ENCODE measurements at regions not wholly inside any gene's neighbourhood (a gene's known extent, or its start where the extent isn't known, plus 50 kb on each side); places are given as distances from the start of the nearest gene placed in this dataset.

DNA sequence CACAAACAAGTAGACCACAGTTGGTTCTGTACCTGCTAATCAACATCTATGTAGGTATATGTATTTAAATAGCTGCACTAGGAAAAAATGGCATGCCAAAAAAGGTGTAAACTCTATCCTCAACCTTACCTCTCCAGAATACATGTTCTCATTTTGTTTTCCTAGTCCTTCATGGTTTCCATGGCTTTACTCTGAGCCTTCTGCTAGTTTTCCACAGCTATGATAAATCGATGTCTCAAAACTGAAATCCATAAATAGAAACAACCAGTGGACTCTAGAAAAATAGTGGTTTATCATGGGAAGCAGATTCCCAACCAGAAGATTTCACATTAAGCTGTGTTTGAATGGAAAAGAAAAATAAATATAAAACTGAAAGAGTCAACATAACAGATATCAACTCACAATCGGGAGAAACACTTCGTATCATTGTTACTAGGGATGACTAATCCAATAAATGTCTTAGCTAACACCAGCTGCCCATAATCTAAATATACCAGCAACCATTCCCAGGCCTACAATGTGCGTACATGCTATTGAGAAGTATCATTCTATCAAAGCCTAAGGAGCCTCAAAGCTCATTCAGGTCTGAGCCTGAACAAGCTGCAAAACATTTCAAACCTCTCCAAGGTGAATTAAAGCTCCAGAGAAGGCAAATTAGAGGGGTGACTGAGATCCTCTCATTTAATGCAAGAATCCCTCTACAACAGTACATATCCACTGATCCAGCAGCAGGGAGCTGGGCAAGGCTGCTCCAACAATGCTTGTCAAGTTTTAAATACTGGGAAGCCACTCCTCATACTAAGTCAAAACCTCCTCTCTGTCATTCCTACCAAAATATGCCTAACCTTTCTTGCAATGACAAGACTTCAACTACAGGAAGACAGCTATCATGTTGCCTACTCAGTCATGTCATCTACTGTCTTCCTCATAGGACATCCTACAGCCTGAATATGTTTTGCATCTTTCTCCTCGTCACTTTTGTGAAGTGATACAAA, 90.2 kb downstream of the KCTD12 start:
- DNase-seq: no peak

GRCh38 chr13:76792731-76793347, 93.4 kb downstream of the KCTD12 start:
- no peak for DNase-seq

GRCh38 chr13:76790980-76791819, 95.0 kb downstream of the KCTD12 start:
- no peak for DNase-seq

DNA sequence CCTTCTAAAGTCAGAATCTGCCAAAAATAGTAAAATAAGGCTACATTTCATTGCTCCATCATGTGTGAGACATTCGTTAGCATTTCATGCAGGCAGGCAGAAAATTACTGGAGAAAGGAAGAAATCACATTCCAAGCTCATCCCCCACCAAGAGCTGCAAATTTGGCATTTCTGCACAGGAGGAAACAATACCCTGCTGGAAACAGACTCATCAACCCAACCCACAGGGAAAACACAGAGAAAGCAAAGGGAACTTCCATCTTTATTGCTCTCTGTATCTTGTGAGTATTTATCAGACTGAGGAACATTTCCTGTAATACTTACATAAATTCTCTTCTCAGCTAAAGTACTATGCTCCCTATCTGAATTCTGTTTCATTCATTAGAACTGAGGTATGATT, 95.7 kb downstream of the KCTD12 start:
- no peak for DNase-seq

DNA sequence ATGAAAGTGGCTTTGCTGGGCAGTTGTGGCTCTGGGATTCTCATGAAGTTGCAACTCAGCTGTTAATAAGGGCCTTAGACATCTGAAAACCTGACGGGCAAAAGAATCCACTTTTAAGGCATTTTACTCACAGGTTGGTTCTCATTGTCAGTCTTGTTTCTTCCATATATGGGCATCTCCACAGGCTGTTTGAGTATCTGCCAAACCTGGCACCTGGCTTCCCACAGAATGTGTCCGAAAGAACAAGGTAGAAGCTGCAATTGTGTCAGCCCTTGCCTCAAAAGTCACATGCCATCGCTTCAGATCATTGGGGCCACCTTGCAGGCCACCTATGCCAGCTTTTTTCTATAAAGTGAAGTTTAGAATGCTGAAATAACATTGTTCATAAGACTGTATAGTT, 102.4 kb downstream of the KCTD12 start:
- no peak for DNase-seq

- DNase-seq: no peak
These were observed 107.4 kb downstream of the KCTD12 start for GRCh38 chr13:76778853-76779252.

DNA sequence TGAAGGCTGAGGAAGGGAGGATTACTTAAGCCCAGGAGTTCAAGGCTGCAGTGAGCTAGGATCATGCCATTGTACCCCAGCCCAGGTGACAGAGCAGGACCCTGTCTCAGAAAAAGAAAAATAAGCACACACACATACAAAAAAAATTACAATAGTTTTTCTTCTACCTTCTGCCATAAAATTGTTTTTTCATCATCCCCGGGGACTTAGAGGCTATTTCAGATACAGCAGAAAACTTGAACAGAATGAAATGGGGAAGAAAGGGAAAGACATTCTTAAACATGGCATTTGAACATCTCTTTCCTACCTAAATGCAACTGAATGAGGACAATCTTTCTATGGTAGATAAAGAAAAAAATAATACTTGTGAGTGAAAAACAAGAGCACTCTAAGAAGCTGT, 109.1 kb downstream of the KCTD12 start:
- no peak for DNase-seq

DNA sequence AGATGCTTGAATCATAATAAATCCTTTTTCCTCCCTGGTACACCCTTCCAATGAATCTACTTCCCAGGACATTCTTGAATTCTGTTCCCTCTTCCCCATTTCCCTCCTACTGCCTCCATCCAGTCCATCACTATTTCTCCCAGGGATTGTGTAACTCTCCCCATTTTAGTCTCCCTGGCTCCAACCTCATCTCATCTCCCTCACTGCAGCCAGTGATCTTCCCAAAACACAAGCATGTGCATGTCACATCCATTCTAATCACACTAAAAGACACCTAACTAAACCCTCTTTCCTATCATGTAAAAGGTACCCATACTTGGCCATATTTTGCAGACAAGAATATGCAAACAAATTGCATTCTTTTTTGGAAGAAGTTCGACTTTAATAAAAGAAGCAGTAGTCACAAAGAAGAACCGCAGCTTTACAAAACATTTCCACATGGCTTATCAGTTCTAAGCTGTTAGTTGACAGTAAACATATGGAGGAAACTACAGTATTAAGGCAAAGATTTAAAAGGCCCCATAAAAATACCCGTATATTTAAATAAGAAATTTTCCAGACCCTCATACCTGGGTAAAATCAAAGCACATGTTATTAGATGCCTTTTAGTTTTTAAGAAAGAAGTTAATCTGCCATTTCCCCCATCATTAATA, 111.0 kb downstream of the KCTD12 start:
- no peak for DNase-seq

- DNase-seq: no peak
These were observed 112.6 kb downstream of the KCTD12 start for GRCh38 chr13:76773448-76774094.

DNA sequence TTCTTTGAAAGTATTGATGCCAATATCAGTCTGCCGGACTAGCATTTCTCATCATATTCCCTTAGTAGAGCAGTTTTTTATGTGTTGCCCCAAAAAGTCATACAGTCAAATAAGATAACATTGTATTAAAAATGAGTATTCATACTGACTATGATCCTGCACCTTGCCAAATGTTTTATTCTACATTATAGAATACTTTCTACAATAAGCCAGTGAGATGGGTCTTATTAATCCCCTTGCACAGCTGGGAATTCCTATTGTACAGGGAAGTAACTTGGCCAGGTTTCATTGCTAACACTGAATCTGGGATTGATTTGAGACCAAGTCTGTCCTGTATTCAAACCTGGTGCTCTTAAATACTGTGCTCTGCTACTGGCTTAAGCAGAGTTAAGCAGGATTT, 114.0 kb downstream of the KCTD12 start:
- no peak for DNase-seq

DNA sequence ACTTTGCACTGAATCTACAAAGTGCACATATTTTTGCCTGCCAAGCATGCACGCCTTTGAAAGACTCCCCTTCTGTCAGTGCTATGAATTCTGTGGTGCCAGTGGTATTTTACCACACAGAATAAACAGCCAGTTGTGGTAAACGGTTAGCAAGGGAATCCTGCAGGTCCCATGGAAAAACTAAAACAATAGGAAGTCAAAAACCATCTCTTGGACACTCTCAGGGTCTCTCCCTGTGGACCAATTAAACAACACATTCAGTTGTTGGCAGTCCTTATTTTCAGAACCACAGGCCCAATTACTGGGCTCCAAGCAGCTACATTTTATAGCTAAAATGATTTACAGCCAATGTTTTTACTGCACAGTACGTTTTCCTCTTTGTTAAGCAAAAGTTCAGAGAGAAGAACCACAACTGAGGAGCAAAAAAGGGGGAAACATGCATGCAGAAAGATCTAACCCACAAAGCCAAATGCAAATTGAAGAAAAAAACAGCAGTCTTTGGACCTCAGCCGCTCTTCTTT, 116.9 kb downstream of the KCTD12 start:
- no peak for DNase-seq

GRCh38 chr13:76768384-76768783, 117.8 kb downstream of the KCTD12 start:
- DNase-seq: no peak

DNA sequence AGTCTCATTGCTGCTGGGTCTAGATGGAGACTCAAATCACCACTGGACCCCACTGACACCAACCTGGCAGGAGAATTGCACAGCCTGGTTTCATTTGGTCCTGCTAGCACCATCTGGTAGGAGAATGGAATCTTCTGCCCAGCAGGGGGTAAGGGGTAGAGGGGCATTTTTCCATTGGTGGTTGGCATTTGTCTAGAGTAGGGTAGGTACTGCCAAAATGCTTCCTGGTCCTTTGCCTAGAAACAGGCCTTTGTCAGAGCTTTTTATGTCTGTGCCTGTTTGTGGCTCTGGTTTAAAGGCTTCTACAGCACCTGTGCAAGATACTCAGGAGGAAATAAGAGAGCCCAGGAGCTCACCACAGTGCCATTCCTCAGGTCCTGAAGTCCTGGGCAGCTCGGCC, 121.3 kb downstream of the KCTD12 start:
- no peak for DNase-seq

- no peak for DNase-seq
These were observed 121.8 kb downstream of the KCTD12 start for GRCh38 chr13:76764429-76764828.

- no peak for DNase-seq
These were observed 123.5 kb downstream of the KCTD12 start for GRCh38 chr13:76762721-76763120.

- DNase-seq: no peak
These were observed 126.3 kb downstream of the KCTD12 start for GRCh38 chr13:76759877-76760276.

DNA sequence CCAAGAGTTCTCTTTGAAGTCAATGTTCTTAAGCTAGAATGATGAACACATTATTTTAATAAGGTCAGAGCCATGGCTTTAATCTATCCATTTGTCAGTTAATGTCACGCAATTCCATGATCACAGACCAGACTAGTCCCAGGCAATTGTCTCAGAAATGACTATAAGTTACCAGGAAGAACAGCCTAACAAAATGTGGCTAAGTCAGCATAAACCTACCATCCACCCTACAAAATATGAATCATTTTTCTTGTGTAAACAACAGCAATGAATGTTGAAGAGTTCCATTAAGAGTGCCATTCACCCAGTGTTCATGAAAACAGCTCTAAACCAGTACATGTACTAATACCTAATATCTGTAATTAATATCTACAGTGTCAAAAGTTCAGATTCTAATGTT, 127.5 kb downstream of the KCTD12 start:
- no peak for DNase-seq

DNA sequence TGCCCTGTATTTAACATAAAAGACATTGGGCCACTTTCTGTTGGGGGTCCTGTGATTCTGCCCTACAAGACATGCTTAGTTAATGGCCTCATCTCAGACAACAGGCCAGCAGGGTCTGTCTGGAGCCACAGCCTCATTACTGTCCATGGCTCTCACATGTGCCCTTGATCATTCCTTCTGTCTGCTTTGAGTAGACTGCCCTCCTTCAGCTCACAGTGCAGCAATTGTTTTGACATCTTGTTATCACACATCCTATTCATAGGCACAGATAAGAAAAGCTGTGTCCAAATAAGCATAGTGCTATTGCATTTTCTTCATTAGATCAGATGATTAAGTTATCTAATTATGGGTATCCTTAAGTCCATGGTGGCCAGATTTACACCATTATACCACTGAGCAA, 127.9 kb downstream of the KCTD12 start:
- DNase-seq: no peak

- DNase-seq: no peak
These were observed 129.8 kb downstream of the KCTD12 start for GRCh38 chr13:76756451-76756850.

DNA sequence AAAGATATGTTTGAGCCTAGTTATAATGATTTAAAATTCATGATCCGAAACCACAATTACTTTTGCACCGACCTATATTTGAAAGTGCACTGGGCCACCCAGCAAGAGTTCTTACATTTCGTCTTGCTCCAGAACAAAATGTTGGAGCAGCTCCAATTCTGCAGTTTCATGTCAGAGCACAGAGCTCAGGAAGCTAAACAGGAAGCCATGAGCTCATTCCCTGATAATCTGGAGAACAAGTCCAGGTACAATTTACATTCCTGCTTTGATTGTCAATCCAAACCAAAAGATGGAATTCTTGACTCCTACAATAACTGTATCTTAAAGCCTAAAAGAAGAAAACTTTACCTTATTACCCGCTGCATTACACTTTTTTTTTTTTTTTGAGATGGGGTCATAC, 131.8 kb downstream of the KCTD12 start:
- DNase-seq: no peak

DNA sequence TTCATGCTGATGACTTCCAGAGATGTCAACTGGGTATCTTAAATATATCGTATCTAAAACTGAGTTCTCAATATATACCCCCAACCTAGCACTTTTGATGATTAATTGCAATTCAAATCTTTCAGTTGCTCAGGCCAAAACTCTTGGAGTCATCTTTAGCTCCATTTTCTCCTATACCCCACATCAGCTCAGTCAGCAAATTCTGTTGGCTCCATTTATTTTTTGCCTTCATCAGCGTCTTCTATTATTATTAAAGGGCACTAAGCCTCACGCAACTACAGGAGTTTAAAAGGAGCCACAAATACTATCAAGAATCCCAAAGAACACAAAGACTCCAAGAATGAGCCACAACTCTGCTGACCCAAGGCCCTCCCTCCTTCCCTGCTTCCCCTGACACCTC, 134.9 kb downstream of the KCTD12 start:
- no peak for DNase-seq

- DNase-seq: no peak
These were observed 136.1 kb downstream of the KCTD12 start for GRCh38 chr13:76750126-76750525.
